OCI-LY1 (cell line): ENCODE measurements at regions not wholly inside any gene's neighbourhood (a gene's known extent, or its start where the extent isn't known, plus 50 kb on each side); places are given as distances from the start of the nearest gene placed in this dataset.

Source experiments
- EZH2 ChIP-seq: fragments of 200-600 bp; sonication (generic), shearing (Covaris generic); IDR thresholded peaks from 2 replicates; pipeline ENCODE4 v1.8.0; 2017; ENCODE audit warnings: borderline replicate concordance, mixed run types, mild to moderate bottlenecking, antibody characterized with exemption, low read length, moderate library complexity, mixed read lengths
- TF ChIP-seq, protein P1 (sequence below): fragments of 200-600 bp; sonication (generic), shearing (Covaris generic); IDR thresholded peaks from 2 replicates; pipeline ENCODE4 v1.5.1; 2017; ENCODE audit warnings: mild to moderate bottlenecking, antibody characterized with exemption, low read length, moderate library complexity, mixed read lengths

GRCh38 chr2:37858725-37859267, 66.3 kb upstream of the RMDN2 start:
- TF ChIP-seq, protein P1, sequence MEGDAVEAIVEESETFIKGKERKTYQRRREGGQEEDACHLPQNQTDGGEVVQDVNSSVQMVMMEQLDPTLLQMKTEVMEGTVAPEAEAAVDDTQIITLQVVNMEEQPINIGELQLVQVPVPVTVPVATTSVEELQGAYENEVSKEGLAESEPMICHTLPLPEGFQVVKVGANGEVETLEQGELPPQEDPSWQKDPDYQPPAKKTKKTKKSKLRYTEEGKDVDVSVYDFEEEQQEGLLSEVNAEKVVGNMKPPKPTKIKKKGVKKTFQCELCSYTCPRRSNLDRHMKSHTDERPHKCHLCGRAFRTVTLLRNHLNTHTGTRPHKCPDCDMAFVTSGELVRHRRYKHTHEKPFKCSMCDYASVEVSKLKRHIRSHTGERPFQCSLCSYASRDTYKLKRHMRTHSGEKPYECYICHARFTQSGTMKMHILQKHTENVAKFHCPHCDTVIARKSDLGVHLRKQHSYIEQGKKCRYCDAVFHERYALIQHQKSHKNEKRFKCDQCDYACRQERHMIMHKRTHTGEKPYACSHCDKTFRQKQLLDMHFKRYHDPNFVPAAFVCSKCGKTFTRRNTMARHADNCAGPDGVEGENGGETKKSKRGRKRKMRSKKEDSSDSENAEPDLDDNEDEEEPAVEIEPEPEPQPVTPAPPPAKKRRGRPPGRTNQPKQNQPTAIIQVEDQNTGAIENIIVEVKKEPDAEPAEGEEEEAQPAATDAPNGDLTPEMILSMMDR = no peak
- no peak for TF ChIP-seq EZH2
